ENCODE measurements at regions not wholly inside any gene's neighbourhood (a gene's known extent, or its start where the extent isn't known, plus 50 kb on each side); places are given as distances from the start of the nearest gene placed in this dataset.
"Not testable (repeated sequence)": the region's sequence is repeated elsewhere in the genome, so short reads cannot be mapped to it uniquely, and the experiment has no call there.

- DNase-seq (ENCODE audit: low spot score), result no peak
Observed at GRCh38 chr2:31736695-31737454, 156.1 kb upstream of the SRD5A2 start.

GRCh38 chr2:31735716-31736115 is 155.0 kb upstream of the SRD5A2 start:
- DNase-seq (ENCODE audit: low spot score), result no peak

DNA sequence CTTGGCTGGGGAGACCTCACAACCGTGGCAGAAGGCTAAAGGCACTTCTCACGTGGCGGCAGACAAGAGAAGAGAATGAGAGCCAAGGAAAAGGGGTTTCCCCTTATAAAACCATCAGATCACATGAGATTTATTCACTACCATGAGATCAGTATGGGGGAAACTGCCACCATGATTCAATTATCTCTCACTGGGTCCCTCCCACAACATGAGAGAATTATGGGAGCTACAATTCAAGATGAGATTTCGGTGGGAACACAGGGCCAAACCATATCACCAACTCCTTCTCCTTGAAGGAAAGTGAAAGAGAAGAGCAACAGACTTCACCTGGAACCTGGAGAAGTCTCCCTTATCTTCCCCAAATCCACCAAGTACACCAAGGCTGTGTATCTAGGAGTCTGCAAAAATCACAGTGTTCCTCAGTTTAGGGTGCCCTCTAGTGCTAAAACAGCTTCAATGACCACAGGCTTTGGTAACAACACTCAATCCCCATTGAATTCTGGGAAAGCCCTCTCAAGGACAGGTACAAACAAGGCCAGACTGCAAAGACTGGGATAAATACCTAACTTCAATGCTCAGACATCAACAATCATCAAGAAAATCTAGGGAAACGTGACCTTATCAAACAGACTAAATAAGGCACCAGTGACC is 148.8 kb upstream of the SRD5A2 start:
- peak; percentile 1 for DNase-seq (ENCODE audit: low spot score)

GRCh38 chr2:31729065-31729439 is 148.3 kb upstream of the SRD5A2 start:
- no peak for DNase-seq (ENCODE audit: low spot score)

- no peak for DNase-seq (ENCODE audit: low spot score)
Observed at GRCh38 chr2:31728406-31729064, 147.8 kb upstream of the SRD5A2 start.

GRCh38 chr2:31726457-31726856 is 145.7 kb upstream of the SRD5A2 start:
- DNase-seq (ENCODE audit: low spot score), result no peak

DNA sequence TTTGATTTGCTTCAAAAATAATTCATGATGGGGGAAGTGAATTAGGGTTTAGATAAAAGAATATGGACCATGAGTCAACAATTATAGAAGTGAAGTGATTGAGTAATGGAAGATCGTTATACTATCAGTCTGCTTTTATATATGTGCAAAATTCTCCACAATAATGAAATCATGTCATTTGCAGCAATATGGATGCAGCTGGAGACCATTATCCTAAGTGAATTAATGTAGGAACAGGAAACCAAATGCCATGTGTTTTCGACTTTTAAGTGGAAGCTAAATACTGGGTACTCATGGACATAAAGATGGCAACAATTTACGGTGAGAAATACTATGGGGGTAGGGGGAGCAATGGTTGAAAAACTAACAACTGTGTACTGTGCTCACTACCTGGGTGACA is 144.7 kb upstream of the SRD5A2 start:
- DNase-seq (ENCODE audit: low spot score), result no peak

GRCh38 chr2:31711737-31712136 is 131.0 kb upstream of the SRD5A2 start:
- no peak for DNase-seq (ENCODE audit: low spot score)

DNA sequence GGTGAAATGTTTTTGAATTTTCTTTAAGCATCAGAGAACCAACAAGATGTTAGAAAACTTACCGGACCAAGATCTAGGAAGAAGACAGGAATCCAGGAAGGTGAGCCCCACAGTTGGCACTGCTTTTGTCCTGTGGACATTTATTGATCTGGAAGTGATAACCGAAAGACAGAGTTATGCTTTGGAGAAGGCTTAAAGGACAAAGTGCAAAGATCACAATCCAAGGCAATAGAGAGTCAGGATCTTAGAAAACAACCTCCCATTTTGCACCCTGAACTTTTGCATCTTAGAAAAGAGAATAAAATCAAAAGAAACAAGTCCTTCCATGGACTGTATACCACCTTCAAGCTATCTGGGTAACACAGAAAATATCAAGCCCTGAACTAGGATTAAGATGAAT is 129.4 kb upstream of the SRD5A2 start:
- DNase-seq (ENCODE audit: low spot score), result no peak

DNA sequence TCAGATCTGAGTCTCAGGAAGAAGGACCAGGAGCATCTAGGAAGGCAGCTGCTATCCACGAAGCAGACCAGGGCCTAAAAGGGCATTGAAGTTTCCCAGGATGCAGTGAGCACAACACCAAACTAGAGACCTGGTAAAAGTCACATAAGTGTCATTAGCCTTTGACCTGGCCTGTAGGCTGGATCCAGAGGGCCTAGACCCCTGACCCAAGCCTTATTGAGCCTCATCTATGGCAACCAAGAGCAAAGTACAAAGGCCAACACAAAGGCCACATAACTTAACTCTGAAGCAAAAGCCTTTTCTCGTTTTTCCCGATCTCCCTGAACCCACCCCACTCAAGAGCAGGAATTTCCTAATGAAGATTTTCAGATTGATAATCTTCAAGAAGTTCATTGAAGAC is 127.3 kb upstream of the SRD5A2 start:
- DNase-seq (ENCODE audit: low spot score), result no peak

DNA sequence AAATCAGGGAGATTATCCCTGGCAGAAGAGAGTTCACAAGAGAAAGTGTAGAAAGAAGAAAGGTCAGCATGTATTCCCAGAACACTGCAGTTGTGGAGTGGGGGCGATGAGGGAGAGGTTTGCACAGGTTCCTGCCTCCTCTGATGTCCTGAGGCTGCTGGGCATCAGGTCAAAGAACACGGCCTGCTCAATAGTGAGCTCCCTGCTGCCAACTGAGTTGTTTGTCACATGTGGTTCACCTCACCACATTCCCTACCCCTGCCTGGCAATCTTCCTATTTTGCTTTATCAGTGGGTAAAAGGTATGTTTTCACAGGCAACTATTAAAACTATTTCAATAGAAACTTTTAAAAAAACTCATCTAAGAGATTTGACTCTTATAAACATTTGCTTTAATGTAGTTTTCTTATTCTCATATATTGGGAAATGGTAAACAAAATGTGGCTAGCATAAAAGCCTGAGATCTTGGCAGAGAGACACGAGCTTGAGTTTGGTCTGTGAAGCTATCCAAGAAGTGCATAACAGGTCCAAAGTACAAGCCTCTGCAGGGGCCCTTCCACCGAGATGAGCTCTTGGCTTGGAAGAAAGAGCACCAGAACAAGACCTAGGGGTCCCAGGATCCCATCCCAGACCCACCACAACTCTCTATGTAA is 123.9 kb upstream of the SRD5A2 start:
- no peak for DNase-seq (ENCODE audit: low spot score)

DNA sequence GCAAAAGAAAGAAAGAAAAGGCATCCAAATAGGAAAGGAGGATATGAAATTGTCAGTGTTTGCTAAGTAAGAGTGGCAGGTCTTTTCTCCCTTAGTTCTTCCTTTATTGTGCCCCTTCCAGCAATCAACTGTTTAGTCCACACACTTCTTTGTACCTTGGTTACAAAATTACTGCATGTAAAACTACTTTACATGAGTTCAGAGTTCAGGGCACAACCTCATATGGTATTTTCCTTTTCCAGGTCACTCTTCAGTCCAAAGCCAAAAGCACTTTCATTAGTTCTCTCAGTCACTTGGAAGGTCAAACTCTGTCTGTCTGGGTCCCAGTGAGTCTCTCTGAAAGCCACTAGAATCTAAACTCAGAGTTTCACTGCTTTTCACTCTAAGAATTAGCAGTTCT is 122.5 kb upstream of the SRD5A2 start:
- DNase-seq (ENCODE audit: low spot score), result no peak

DNA sequence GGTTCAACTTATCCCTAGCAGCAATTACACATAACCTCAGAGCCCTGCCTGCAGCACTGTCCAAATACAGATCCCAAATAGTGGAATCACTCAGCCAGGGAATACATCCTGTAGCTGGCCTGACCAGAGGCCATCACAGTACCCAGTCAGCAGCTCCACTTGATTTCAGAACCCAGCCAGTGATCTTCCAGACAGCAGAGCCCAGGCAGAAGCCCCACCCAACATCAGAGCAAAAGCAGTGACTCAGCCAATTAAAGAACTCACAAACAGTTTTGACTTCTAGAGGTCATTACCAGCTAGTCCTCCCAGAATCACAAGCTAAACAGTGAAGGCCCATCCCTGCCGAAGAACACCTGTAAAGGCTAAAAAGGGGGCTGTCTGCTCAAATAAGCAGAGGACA is 118.0 kb upstream of the SRD5A2 start:
- no peak for DNase-seq (ENCODE audit: low spot score)

DNA sequence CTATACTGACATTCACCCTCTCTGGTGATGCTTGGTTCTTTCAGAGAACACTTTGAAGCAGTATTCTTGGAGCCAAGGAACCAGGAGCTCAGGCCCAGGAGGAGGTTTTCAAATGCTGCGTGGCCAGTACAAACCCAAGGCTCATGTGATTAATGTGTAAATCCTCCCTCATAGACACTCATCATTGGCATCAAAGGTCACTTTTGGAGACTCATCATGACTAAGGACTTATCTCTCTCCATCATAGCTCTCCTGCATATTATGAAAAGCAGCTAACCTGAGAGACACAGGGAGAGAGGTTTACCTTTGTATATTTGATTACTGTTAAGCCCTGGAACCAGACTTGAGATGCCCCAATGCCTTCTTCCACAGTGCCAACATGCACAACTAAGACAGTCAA is 115.3 kb upstream of the SRD5A2 start:
- DNase-seq (ENCODE audit: low spot score), result no peak

GRCh38 chr2:31694444-31694843 is 113.7 kb upstream of the SRD5A2 start:
- DNase-seq (ENCODE audit: low spot score), result no peak

- no peak for DNase-seq (ENCODE audit: low spot score)
Observed at GRCh38 chr2:31693882-31694281, 113.1 kb upstream of the SRD5A2 start.

- DNase-seq (ENCODE audit: low spot score), result no peak
Observed at GRCh38 chr2:31688282-31688681, 107.5 kb upstream of the SRD5A2 start.

- DNase-seq (ENCODE audit: low spot score), result not testable (repeated sequence)
Observed at GRCh38 chr2:31683506-31683905, 102.8 kb upstream of the SRD5A2 start.

- no peak for DNase-seq (ENCODE audit: low spot score)
Observed at GRCh38 chr2:31675485-31675901, 94.8 kb upstream of the SRD5A2 start.

DNA sequence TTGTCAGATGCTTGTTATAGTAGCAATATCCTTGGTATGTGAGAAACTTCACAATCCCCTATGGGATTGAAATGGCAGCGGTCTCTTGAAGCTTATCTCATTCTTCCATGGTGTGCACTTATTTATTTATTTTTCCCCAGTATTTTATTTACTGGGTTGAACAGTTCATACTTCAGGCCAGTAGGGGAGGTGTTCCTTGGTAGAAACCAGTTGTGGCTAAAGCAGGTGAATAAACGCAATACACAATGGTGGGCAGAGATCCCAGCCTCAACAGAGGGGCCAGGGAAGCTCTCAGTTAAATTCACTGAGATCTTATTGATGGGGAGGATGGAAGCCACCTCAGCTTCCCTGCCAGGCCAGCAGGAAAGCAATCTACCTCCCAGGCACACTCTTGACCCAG is 93.7 kb upstream of the SRD5A2 start:
- DNase-seq (ENCODE audit: low spot score), result no peak

- no peak for DNase-seq (ENCODE audit: low spot score)
Observed at GRCh38 chr2:31666878-31667277, 86.1 kb upstream of the SRD5A2 start.

GRCh38 chr2:31664949-31665724 is 84.4 kb upstream of the SRD5A2 start:
- DNase-seq (ENCODE audit: low spot score), result no peak

Data from kidney capillary endothelial cell (primary cell).